ENCODE measurements at regions not wholly inside any gene's neighbourhood (a gene's known extent, or its start where the extent isn't known, plus 50 kb on each side); places are given as distances from the start of the nearest gene placed in this dataset.

DNA sequence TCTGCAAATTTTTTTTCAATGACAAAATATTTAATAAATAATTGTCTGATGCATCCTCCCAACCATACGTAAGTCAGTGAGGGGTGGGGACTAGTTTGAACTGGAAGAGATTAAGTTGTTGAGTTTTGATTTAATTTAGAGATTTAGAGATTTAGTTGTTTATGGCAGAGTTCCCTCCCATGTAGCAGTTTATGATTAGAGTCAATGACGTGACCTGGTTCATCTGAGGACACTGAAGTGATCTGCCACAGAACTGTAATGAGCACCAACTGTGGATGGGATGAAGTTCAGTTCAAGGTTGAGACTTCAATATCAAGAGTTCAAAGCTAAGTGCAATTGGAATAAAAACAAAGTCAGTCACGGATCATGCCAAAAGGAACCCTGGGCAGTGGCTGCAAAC, 609.3 kb downstream of the NOVA1 start:
- Histone ChIP-seq H3K36me3 (no peaks in the 10 kb centered on the region), H3K27me3 (no peaks in the 10 kb centered on the region), H3K9me3 (no peaks in the 10 kb centered on the region; the same call in 1 of the 2 replicates), H3K4me3 (ENCODE audit: low read depth, low read length) (no peak overlapping the region), H3K4me1 (no peaks in the 10 kb centered on the region)
- no peak for DNase-seq
- TF ChIP-seq, protein P1, sequence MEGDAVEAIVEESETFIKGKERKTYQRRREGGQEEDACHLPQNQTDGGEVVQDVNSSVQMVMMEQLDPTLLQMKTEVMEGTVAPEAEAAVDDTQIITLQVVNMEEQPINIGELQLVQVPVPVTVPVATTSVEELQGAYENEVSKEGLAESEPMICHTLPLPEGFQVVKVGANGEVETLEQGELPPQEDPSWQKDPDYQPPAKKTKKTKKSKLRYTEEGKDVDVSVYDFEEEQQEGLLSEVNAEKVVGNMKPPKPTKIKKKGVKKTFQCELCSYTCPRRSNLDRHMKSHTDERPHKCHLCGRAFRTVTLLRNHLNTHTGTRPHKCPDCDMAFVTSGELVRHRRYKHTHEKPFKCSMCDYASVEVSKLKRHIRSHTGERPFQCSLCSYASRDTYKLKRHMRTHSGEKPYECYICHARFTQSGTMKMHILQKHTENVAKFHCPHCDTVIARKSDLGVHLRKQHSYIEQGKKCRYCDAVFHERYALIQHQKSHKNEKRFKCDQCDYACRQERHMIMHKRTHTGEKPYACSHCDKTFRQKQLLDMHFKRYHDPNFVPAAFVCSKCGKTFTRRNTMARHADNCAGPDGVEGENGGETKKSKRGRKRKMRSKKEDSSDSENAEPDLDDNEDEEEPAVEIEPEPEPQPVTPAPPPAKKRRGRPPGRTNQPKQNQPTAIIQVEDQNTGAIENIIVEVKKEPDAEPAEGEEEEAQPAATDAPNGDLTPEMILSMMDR (IDR thresholded peaks at IDR 0.05; ENCODE audit: low read depth, low read length) = no peak

DNA sequence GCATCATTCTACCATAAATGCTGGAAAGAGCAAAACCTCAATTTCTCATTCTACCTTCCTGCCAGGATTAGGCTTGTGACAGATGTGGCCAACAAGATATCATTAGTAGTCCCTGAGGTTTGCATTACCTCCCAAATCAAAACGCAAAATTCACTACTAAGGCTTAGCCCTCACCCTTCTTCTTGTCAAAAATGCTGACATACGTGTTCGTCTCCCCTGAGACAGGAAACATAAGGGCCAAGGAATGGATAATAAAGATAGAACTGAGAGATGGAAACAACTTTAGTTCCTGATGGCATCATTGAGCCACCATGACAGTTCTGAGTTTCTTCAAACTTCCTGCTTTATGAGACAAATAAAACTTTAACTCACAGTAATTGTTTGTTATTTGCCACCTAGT, 642.1 kb downstream of the NOVA1 start:
- H3K27me3 ChIP-seq = no peaks in the 10 kb centered on the region
- H3K9me3 ChIP-seq = no peaks in the 10 kb centered on the region
- TF ChIP-seq, protein P1 (IDR thresholded peaks at IDR 0.05; ENCODE audit: low read depth, low read length) = no peak
- H3K4me1 ChIP-seq = no peaks in the 10 kb centered on the region
- DNase-seq = no peak
- H3K4me3 ChIP-seq (ENCODE audit: low read depth, low read length) = no peak overlapping the region
- no peaks in the 10 kb centered on the region for H3K36me3 ChIP-seq

DNA sequence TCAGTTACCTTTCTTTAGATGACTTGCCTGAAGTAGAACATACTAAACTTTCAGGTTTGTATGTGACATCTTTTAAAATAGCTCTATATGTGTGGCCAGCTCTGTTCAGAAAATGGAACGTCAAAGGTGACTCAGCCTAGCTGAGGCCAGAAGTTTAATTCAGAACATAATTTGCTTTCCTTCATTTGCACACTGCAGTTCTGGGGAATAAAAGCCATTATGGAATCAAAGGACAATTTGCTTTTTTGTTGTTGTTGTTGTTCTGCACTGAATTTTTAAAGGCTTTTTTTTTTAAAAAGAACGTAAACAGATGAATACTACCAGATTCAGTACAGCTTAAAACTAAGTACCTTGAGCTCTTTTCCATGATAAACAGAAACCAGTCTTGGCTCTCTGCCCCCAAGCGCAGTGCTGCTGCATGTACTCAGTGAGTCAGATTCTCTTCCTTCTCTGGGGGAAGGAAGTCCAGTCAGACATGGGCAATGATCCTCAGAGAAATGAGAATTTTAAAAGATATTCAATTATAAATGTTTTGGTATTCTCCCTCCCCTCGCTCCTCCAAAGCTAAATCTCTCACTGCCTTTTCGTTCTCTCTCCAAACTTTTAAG, 644.2 kb downstream of the NOVA1 start:
- Histone ChIP-seq H3K4me1 (no peaks in the 10 kb centered on the region), H3K9me3 (no peaks in the 10 kb centered on the region), H3K4me3 (ENCODE audit: low read depth, low read length) (no peak overlapping the region), H3K36me3 (no peaks in the 10 kb centered on the region), H3K27me3 (no peaks in the 10 kb centered on the region)
- TF ChIP-seq, protein P1 (IDR thresholded peaks at IDR 0.05; ENCODE audit: low read depth, low read length) = no peak
- no peak for DNase-seq

DNA sequence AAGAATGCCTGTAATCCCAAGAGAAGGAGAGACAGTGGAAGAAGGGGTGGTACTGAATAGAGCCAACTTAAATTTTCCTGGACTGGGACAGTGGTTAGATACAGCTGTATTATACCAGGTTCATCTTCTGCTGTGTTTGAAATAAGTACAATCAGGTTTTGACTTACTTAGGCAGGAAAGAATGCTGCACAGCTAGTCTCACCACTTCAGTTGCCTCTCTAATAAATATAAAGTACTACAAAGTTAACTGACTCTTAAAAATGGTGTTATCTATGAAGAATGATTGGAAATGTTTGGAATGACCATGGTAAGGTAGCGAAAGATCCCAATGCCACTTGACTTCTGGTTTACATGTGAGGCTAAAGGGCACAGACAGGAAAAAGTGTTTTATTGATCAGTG, 652.1 kb downstream of the NOVA1 start:
- TF ChIP-seq, protein P1 (IDR thresholded peaks at IDR 0.05; ENCODE audit: low read depth, low read length) = no peak
- Histone ChIP-seq H3K4me3 (ENCODE audit: low read depth, low read length) (no peak overlapping the region), H3K4me1 (no peaks in the 10 kb centered on the region), H3K36me3 (no peaks in the 10 kb centered on the region), H3K27me3 (no peaks in the 10 kb centered on the region), H3K9me3 (no peaks in the 10 kb centered on the region)
- no peak for DNase-seq

DNA sequence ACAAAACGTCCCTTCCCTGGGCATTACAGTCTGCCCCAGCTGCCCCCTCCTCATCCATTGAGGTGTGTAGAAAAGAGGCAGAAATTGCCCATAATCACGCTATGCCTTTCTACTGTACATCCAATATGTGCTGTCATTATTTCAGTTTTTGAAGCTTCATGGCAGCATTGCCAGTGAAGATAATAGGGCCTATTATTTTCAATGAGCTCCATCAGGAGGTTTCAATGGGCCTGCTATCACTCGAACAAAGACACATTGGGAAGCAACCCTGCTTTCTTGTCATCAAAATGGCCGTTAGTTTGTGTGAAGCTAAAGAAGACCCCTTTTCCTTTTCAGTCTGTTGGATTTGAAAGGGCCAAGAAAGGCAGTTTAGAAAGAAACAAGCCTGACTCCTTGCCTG, 653.8 kb downstream of the NOVA1 start:
- Histone ChIP-seq H3K27me3 (no peaks in the 10 kb centered on the region), H3K9me3 (no peaks in the 10 kb centered on the region), H3K4me3 (ENCODE audit: low read depth, low read length) (no peak overlapping the region), H3K4me1 (no peaks in the 10 kb centered on the region), H3K36me3 (no peaks in the 10 kb centered on the region)
- TF ChIP-seq, protein P1 (IDR thresholded peaks at IDR 0.05; ENCODE audit: low read depth, low read length) = no peak
- DNase-seq = no peak

DNA sequence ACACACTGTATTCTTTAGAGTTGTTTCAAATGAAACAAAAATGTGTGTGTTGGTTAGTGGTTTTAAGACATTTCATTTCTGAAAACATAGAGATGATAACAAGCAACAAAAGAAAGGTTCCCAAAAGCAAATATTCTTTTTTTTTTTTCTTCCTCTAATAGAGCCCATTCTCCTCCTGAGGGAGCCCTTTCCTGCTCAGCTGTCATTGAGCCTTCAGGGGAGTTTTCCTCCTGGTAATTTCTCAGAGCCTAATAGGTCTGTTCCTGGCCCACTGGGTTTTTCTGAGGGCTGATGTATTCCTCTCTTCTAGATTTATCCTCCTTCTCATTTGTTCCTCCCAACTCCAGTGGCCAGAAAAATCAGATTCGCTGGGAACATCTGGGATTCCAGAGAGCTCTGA, 654.5 kb downstream of the NOVA1 start:
- Histone ChIP-seq H3K36me3 (no peaks in the 10 kb centered on the region), H3K9me3 (no peaks in the 10 kb centered on the region), H3K4me3 (ENCODE audit: low read depth, low read length) (no peak overlapping the region), H3K27me3 (no peaks in the 10 kb centered on the region), H3K4me1 (no peaks in the 10 kb centered on the region)
- TF ChIP-seq, protein P1 (IDR thresholded peaks at IDR 0.05; ENCODE audit: low read depth, low read length) = no peak
- no peak for DNase-seq

All from BE2C (cell line).